Hypothalamus (tissue), 51 donors: ENCODE measurements at regions not wholly inside any gene's neighbourhood (a gene's known extent, or its start where the extent isn't known, plus 50 kb on each side); places are given as distances from the start of the nearest gene placed in this dataset.

Experiments
- DNase-seq, 51 donors: peaks; one replicate each; lab custom pipeline; 2025; lab: John Stamatoyannopoulos, UW

DNA sequence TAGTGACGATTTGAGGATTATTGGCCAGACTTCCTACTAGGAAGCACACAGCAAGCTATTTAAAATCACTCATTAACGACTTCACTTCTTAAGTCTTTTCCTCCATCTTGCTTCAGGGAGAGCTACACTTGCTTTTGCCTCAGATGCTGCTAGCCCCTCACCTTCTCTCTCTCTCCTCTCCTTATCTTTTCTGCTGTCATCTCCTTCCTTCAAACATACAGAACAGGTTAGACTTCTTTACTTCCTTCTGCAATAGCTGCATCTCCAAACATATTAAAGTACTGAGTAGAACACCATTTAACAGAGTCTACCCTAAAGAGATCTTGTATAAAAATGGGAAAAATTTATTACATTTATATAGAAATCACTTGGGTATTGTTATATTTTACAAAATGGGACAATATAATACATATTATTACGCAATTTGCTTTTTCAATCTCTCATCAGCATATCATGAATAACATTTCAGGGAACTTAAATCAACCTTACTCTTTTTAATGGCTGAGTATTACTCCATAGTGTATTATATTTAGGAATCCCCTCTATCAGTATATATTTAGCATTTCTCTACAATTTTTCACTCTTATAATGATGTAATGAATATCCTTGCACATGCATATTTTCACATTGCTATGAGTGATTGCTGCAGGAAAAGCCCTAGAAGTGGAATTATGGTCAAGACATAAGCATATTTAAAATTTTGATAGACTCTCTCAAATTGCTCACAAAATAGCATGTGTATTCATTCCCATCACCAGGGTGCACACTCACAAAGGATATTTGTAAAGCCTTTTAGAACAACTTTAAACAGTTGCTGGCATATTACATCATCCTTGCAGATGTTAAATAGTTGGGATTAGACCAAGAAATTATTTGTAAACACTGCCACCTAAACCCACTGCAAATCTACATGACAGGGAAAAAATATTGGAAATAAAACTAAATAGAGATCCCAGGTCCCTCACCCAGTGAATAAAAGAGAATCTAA lies 164.5 kb upstream of the NFIB start:
- DNase-seq: no peak

DNA sequence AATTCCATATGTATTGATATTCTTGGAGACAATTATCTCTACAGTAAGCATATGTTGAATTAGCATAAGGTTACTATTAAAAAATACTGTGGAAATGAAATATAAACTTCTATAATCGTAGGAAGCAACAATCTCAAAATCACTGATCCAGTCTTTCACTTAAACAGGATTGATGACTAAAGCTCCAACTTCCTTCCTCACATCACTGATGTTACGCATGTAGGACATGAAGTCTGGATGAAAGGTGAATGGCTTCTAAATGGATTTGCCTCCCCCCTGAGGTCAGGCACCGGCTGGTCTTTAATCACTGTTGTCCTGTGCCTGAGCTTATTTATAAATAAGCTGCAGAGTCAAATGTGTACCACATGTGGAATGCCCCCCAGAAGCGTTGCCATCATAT lies 157.1 kb upstream of the NFIB start:
- no peak for DNase-seq

DNA sequence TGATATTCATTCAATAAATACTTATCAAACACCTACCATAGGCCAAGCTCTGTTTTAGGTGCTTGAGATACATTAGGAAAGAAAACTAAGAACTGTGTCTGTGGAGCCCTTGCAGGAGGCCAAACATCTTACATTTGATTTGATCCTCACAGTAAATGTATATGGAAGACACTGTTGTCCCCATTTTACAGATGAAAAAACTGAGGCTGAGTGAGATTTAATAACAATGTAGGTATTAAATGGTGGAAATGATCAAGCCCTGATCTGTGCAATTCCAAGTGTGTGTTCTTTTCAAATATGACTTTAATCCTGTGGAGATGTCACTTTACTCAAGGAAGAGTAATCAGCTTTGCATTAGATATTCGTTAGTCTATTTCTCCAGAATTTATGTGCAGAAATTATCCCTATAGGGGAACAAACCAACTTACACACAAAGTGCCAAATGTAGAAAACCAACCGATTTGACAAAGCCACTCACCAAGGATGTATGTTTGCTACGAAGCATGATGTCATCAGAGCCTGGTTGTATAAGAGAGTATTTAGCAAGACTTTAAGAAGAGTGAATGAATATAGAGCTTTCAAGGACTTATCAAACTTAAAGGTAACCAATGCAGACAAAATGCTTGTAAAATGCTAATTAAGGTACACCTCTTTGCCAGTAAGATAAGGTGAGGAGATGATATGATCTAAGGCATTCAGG lies 153.9 kb upstream of the NFIB start:
- no peak for DNase-seq

DNA sequence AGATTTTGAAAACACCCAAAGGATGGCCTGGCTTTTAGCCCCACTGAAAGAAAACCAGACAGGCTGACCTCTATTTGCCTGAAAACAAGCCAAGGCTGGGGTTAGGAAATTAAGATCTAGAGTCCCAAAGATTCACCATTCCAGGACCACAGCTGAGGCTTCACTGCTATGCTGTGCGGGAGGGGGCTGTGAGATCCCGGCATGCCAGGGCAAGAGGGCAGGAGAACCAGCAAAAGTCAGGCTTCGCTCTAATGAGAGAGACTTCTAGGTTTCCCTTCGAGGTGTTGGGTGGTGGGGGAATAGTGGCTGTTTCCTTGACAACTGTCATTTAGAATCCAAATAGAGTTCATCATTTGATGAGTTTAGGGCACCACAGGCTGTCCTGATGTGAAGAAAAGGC lies 152.9 kb upstream of the NFIB start:
- no peak for DNase-seq

DNA sequence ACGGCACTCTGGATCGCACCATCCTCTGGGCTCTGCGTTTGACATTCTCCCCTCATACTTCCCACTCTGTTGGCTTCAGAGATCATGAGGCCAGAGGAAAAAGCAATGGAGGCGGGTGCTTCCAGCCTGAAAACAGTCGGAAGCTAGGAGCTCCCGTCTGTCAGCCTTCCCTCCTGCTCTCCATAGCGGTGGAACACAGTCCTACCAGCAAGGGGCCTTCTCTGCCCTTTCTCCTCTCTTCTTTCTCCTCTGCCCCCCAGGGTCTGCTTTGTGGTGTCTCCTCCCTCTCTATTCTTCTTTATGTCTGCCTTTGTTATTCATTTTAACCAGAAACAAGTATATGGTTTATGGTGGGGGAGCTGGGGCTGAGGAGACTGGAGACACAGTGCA lies 152.5 kb upstream of the NFIB start:
- DNase-seq: no peak

DNA sequence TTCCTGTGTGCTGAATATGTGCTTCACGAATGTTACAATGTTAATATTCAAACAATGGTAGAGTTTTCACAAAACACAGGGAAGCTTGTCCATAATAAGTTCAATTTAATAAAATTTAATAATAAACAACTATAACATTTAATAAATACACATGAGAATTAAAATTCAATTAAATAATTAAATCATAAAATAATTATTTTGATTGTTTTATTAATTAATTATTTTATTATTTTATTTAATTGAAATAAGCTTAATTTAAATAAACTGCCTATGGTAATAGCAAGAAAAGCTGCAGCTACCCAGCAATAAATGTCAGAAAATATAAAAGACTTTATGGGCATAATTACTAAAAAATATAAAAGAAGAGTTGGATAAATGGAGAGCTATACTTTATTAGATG lies 149.0 kb upstream of the NFIB start:
- no peak for DNase-seq

DNA sequence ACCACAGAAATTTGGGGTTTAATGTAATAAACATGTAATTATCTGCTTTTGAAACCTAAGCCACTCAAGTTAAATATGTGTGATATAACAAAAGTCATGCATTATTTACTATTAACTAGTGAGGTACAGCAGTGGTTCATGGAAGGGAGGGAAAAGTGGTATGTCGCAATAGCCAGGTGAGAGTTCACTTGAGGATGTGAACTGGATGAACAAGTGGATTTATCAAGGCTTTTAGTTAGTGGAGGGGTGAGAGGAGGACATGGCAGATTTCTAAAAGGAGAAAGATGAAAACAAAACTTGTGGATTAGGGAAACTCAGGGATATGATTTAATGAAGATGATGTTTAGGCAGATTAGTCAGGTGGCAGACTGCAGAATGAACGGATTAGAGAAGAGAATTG lies 141.3 kb upstream of the NFIB start:
- DNase-seq: no peak

DNA sequence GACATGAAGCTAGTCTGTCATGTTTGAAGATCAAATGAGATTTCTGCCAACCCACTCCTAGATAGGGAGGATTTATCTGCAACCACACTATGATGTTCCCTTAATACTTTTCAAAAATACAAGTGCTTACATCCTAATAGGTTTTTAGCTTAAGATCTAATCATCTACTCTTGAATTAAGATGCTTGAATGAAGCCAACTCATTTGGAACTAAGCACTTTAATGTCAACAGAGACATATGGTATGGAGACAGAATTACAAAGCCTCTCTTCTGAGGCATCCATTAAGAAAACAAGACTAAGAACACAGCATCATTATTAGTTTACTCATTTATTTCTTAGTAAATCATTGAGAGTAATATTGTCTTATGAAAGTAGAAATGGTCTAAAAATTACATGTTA lies 139.3 kb upstream of the NFIB start:
- no peak for DNase-seq

DNA sequence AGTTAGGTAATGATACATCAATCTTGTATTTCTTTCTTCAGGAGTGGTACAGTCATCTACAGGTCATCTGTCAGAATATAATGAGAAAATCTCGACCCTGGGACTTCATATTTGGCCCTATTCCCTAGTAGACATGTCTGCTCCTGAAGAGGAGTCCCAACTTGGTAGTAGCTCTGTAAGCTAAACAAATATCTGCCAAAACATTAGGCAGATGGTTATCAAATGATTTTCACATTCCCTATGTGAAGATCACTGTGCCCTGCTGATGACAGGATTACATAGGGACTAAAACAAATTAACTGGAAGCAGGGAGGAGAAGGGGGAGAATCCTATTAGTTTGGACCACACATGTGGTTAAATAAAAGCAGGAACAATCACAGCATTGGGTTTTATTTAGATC lies 138.6 kb upstream of the NFIB start:
- no peak for DNase-seq

DNA sequence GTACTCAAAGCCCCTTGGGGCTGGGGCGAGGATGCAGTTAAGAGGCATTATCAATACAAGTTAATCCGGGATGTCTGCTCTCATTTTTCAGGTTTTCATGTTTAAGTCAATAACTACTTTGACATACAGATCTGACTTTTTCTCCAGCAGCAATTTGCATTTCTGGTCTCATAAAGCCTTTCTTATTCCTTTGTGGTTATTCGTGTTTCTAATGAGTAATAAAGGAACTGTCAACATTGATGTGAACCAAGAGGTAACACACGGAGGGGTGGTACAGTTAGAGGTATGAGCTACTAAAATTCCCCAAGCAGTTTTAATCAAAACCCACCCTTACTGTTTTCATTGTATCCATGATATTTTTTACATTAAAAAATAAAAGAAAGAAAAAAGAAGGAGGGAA lies 138.0 kb upstream of the NFIB start:
- DNase-seq: no peak

DNA sequence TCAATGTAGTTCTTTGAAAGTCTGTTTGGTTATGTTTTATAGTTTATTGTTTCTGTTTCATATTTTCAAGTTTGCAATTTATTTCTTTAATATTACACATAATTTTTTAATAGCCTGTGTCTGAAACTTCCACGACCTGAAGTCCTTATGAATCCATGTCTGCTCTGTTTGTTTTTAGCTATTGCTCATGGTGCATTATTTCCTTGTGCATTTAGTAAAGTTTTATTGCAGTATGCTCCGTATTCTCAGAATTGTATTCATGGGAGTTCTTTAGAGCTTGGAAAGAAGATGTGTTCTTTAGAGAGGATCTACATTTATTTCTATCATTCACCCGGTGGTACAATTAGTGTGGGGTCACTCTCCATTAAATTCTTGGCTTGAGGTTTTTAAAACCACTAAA lies 133.2 kb upstream of the NFIB start:
- DNase-seq: no peak

DNA sequence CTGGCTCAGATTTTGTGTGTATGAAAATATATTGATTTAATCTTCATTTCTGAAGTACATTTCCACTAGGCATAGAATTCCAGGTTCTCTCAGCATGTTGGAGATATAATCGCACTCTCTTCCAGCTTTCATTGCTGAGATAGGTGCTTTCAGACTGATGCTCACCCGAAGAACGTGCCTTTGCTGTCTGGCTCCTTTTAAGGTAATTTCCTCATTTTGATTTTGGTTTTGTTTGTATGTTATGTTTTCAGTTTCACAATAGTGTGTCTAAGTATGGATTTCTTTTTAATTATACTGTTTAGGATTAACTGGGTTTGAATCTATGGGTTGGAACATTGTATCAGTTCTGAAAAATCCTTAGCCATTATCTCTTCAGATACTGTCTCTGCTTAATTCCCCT lies 132.0 kb upstream of the NFIB start:
- no peak for DNase-seq

DNA sequence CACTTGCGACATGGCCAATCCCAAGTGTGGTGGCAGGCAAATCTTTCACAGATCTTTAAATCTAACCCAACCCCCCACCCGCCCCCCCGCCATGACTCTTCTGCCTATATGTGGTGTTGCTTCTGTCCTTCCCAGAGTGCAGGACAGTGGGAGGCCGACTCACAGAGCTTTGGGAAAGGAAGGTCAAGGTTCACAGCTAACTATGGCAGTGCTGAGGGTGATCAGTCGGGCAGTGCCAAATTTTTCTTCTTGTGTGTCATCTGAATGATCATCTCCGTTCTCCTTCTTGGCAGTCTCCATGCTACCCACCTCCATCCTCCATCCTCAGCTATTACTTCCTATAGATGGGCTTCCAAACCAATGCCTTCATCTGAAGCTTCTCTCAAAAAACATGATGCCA lies 129.0 kb upstream of the NFIB start:
- DNase-seq: no peak

DNA sequence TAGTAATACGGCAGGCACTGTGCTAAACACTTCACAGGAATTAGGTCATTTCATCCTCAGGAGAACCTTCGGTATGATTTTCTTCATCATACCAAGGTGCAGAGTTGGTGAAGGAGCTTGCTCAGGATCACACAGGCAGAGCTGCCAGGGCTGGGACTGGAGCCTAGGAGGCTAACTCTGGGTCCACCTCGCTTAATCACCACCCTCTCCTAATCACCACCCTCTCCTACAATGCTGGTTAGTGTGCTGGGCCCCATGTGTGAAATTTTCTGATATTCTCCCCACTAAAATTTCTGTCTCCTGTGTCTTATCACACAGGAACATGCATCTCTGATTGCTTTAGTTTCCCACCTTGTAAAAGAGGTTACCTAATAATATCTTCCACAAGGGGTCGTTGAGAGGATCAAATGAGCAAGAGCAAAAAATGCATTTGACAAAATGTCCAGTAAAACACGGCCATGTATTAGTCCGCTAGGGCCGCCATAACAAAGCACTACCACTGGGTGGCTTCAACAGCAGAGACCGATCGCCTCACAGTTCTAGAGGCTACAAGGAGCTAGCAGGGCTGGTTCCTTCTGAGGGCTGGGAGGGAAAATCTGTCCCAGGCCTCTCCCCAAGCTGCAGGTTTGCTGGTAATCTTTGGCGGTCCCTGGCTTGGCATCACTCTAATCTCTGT lies 128.2 kb upstream of the NFIB start:
- no peak for DNase-seq

DNA sequence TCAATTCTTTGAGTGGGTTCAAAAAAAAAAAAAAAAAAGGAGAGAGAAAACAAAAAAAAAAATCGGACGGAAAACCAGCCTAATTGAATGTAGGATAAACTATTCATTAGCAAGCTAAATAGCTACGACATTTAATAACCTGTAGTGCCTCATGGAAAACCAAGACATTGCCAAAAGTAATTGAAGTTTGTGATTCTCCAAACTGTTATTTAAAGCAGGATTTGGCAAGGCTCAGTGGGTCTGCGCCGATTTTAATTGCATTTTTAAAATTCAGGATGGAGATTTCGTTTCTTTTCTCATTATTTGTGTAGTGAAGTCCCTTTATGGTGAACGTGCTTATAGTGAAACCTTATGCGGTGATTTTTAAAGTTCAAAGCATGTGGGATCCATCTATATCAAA lies 127.2 kb upstream of the NFIB start:
- DNase-seq: no peak

DNA sequence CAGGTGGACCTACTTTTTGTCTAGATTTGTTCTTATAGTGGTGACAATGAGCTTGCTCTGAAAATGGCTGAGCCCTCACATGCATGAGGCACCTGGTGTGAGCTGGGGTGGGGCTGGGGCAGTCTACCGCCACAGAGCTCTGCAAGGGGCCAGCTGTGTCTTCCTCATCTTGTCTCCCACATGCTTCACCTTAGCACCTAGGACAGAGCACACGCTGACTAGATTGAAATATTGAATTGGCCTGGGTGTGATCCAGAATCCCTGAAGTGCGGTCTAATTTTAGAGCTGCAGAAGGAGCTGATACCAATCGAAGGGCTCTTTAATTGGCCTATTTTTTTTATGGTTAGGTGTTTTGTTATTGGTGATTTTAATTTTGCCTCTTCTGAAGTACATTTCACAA lies 126.1 kb upstream of the NFIB start:
- no peak for DNase-seq

DNA sequence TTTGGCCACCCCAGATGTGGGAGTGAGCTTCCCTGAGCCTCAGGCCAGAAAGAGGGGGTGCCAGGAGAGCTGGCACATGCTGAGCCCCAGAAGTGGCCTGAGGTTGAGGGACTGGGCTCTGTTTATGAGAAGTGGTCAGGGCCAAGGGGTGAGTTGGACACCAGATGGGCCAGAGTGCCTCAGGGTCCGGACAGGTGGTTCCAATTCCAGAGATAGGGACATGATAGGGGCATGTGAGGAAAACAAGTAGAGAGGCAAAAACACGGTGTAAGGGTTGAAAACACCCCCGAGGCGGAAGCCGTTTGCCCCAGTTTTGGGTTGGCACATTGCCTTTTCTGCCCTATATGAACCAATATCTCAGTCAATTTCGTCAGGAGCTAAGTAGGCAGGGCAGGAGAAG lies 125.6 kb upstream of the NFIB start:
- no peak for DNase-seq

DNA sequence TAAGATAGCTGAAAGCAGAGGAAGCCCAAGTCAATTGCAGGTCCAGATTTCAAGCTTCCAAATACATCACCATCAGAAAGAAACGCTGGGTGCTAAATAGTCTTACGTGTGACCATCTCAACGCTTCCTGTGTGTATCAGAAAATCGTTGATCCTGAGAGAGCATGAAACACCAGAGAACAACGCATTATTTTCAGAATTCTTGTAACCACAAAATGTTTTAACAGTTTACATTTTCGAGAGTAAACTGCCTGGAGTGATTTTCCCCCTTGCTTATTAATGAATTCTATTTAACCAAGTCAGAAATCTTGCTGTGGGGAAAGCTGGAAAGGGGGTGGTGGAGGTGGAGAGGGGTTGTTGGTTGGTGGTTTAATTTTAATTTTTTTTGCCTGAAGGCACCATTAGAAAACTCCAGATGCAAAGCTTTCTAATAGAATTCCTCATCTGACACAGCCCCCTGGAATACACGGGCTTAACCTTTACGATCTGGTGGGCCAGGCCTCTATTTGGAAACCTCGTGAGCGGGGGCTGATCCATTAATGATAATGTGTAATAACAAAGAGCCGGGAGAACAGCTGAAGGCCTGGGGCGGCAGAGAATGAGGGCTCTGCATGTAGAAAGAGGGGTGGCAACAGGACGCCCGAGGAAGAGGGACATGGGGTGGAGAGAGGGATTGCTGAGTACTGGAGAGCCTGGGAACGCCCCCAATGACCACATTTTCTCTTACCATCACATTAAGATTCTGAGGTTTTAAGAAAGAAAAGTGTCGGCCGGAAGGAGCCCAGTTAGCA lies 124.5 kb upstream of the NFIB start:
- no peak for DNase-seq

DNA sequence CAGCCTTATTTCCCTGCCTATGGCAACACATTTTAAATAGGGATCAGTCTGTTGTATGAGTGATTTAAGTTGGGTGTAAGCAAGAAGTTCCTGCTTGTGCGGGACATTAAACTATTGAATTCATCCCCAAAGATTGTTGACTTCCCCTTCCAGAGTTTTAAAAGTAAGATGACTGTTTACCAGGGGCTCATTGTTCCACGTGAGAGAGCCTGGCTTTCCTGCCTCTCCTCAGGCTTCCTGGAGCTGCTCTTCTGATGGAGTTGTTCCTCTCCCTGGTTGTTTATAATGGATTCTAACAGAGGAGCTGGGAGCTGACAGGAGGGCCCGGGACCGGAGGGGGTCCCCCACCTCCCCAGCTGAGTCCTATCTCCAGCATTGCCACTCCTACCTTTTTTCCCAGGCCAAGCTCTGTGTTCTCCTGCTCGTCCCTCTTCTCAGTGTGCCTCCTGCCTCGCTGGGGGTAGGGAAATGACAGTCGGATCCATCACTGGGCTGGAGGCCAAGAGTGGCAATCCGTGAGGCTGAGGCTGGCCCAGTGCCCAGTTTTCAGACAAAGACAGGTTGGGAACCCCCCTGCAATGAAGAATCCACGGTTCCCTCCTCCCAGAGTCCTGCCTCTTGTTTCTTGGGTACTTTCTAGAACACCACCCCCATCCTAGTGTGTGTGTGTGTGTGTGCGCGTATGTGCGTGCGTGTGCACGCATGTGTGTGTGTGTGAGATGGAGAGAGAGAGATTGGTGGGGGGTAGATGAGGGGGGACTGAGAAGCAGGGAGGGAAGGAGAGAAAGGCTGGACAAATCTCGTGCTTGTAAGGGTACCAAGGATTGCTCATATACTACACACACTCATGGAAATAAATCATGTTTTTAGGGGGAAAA lies 123.7 kb upstream of the NFIB start:
- peak in 13 of 51 donors; percentile 4 to 57 (median 12) for DNase-seq

DNA sequence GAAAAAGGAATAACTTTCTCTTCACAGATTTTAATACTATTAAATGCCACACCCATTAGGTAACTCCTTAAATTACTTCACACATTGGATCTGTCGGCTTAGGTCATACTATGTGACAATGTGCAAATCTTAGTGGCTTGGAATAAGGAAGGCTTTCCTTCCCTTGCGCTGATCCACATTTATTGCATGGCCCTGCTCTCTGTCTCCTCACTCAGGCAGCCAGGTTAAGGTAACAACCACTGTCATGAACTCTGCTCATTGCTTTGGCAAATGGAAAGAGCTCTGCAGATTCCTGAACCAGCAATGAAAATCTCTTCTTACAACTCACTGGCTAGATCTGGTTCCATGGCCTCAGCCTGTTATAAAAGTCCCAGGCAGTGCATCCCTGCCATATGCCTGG lies 121.9 kb upstream of the NFIB start:
- DNase-seq: no peak
